Frontal cortex (tissue), 1 donor: ENCODE measurements at regions not wholly inside any gene's neighbourhood (a gene's known extent, or its start where the extent isn't known, plus 50 kb on each side); places are given as distances from the start of the nearest gene placed in this dataset. TPM values are rescaled to one million over a fixed set of nuclear protein-coding genes. Genes with fewer than 3 reads are reported as not detected.

Experiments used
- small RNA-seq: library from RNA; depleted of rRNA; stranded (forward); fragments of <200 nt; gene quantifications from one replicate; pipeline ENCODE3, GENCODE V24; 2014

Small RNAs in the stretch of these regions (small RNA-seq; reads per million reads assigned to genes)
- gene MIR8068 (not detected), gene RN7SL240P (not detected)
